K562 (cell line): ENCODE measurements at regions not wholly inside any gene's neighbourhood (a gene's known extent, or its start where the extent isn't known, plus 50 kb on each side); places are given as distances from the start of the nearest gene placed in this dataset.

Experiments used
- ATAC-seq: fragments of 200-7000 bp; cut with Tn5 transposase; 3 replicates; pipeline ENCODE4 v1.9.1; 2020; ENCODE audit warnings: moderate library complexity
- BruUV-seq: library from RNA; stranded (reverse); fragments of 400-500 nt; replicated peaks from 2 replicates; lab custom pipeline; 2021; lab: Mats Ljungman, UMichigan
- CTCF ChIA-PET: fragments of 300-600 bp; formaldehyde crosslinking; extraction: SDS; loops from one replicate; lab custom pipeline; 2021; ENCODE audit warnings: low intra/inter-chr PET ratio; lab: Yijun Ruan, JAX
- POLR2A ChIA-PET: fragments of 300-600, 350-650 bp; sonication (Branson Sonifier 250); formaldehyde crosslinking; extraction: SDS; loops from one replicate; lab custom pipeline; 2021; ENCODE audit warnings: antibody characterized with exemption, inconsistent platforms; lab: Yijun Ruan, JAX
- DNase-seq, 4 experiments: peaks; one replicate each; pipeline versions ENCODE4 v3.0.0 to v3.0.0-alpha.2; 2011 to 2018; ENCODE audit warnings: low spot score in 3 of 4, mixed read lengths in 3 of 4; ENCODE audit errors: extremely low read depth in 1 of 4
- FAIRE-seq: peaks from 2 replicates; lab custom pipeline; 2011; peaks lifted over from hg19 to GRCh38; lab: Jason Lieb, UNC
- H2AFZ ChIP-seq: 2 replicates; pipeline ENCODE4 v1.6.0; 2011; ENCODE audit warnings: low read depth, low read length, control low read depth, inconsistent platforms
- H3K27ac ChIP-seq: fragments of 200-600 bp; 3 replicates; pipeline ENCODE4 v1.8.0; 2011; ENCODE audit warnings: low read depth, mild to moderate bottlenecking, control low read depth, inconsistent platforms, low read length, moderate library complexity, mixed read lengths; ENCODE audit errors: extremely low read depth
- H3K27me3 ChIP-seq, 2 experiments: fragments of 300-600 bp in 1 of 2; 2 replicates in 1 of 2; 3 replicates in 1 of 2; pipeline versions ENCODE4 v1.6.0 to v1.8.0; 2011; ENCODE audit warnings: inconsistent platforms in 2 of 2, low read length in 2 of 2, mild to moderate bottlenecking in 1 of 2, mixed read lengths in 1 of 2, moderate library complexity in 1 of 2; ENCODE audit not compliant: control insufficient read depth in 2 of 2, insufficient read depth in 2 of 2
- H3K36me3 ChIP-seq: fragments of 300-600 bp; 3 replicates; pipeline ENCODE4 v1.8.0; 2011; ENCODE audit warnings: mild to moderate bottlenecking, low read length, inconsistent platforms; ENCODE audit not compliant: control insufficient read depth, insufficient read depth
- H3K4me1 ChIP-seq, 2 experiments: fragments of 200-600 bp in 1 of 2; replicated peaks in 1 of 2; 2 replicates in 1 of 2; 3 replicates in 1 of 2; pipeline versions ENCODE4 v1.5.1 to v1.8.0; 2011; ENCODE audit warnings: inconsistent platforms in 2 of 2, low read length in 2 of 2, mild to moderate bottlenecking in 1 of 2, mixed read lengths in 1 of 2, moderate library complexity in 1 of 2; ENCODE audit not compliant: control insufficient read depth in 2 of 2, insufficient read depth in 2 of 2
- H3K4me2 ChIP-seq: 2 replicates; pipeline ENCODE4 v1.6.1; 2011; ENCODE audit warnings: low read length, control low read depth, inconsistent platforms, mixed read lengths; ENCODE audit not compliant: insufficient read depth
- H3K4me3 ChIP-seq: fragments of 200-600 bp; sonication (generic), shearing (Covaris generic); 2 replicates; pipeline ENCODE4 v1.5.1; 2016; ENCODE audit warnings: control low read depth, inconsistent platforms
- H3K79me2 ChIP-seq: fragments of 200-600 bp; 3 replicates; pipeline ENCODE4 v1.8.0; 2011; ENCODE audit warnings: low read length, inconsistent platforms; ENCODE audit not compliant: control insufficient read depth, insufficient read depth
- H3K9ac ChIP-seq, 2 experiments: 2 replicates each; pipeline versions ENCODE4 v1.6.0 to v1.6.1; 2011; ENCODE audit warnings: low read depth in 2 of 2, low read length in 2 of 2, control low read depth in 1 of 2, inconsistent platforms in 1 of 2, mild to moderate bottlenecking in 1 of 2, mixed read lengths in 1 of 2; ENCODE audit not compliant: insufficient read depth in 1 of 2
- H3K9me1 ChIP-seq: one replicate; pipeline ENCODE4 v1.6.0; 2011; ENCODE audit warnings: inconsistent platforms, mild to moderate bottlenecking, low read length, moderate library complexity; ENCODE audit not compliant: control insufficient read depth, insufficient read depth
- H3K9me3 ChIP-seq: replicated peaks from 2 replicates; pipeline ENCODE4 v1.5.1; 2011; ENCODE audit warnings: low read depth, low read length, inconsistent platforms; ENCODE audit not compliant: control insufficient read depth, insufficient read depth
- H4K20me1 ChIP-seq: replicated peaks from 2 replicates; pipeline ENCODE4 v1.6.1; 2011; ENCODE audit warnings: low read length, inconsistent platforms, mixed read lengths; ENCODE audit not compliant: control insufficient read depth, insufficient read depth
- CBX2 ChIP-seq: fragments of 200-600 bp; sonication (generic); IDR thresholded peaks from one replicate; pipeline ENCODE4 v1.6.1; 2012; ENCODE audit warnings: mild to moderate bottlenecking, low read length, inconsistent platforms; ENCODE audit not compliant: insufficient read depth, poor library complexity, severe bottlenecking
- CHD2 ChIP-seq: IDR thresholded peaks from 2 replicates; pipeline ENCODE4 v1.6.1; 2011; ENCODE audit warnings: low read depth, low read length
- CTBP1 ChIP-seq: fragments of 450-650 bp; IDR thresholded peaks from 2 replicates; pipeline ENCODE4 v1.6.1; 2016; ENCODE audit warnings: borderline replicate concordance
- DMBX1 ChIP-seq: fragments of 250-450 bp; sonication (Bioruptor Pico); IDR thresholded peaks from 2 replicates; pipeline ENCODE4 v1.8.0; 2022; ENCODE audit warnings: inconsistent platforms, mild to moderate bottlenecking, moderate library complexity, borderline replicate concordance
- HNRNPL ChIP-seq: fragments of 200-400 bp; formaldehyde crosslinking; IDR thresholded peaks from 2 replicates; pipeline ENCODE4 v1.6.1; 2017; ENCODE audit warnings: low read depth, mild to moderate bottlenecking, low read length
- KDM4B ChIP-seq, 2 experiments: fragments of 450-650 bp in 1 of 2; sonication (generic) in 1 of 2; IDR thresholded peaks; 2 replicates each; pipeline ENCODE4 v1.6.1; 2016 to 2017; ENCODE audit warnings: borderline replicate concordance in 2 of 2, antibody characterized with exemption in 1 of 2, low read depth in 1 of 2, mild to moderate bottlenecking in 1 of 2
- MITF ChIP-seq: IDR thresholded peaks from 2 replicates; pipeline ENCODE4 v1.6.1; 2014; ENCODE audit warnings: antibody characterized with exemption
- PHF20 ChIP-seq: fragments of 450-650 bp; IDR thresholded peaks from 2 replicates; pipeline ENCODE4 v1.6.1; 2018; ENCODE audit not compliant: partially characterized antibody
- PYGO2 ChIP-seq: fragments of 450-650 bp; IDR thresholded peaks from 2 replicates; pipeline ENCODE4 v1.6.1; 2016; ENCODE audit warnings: mild to moderate bottlenecking, missing genetic modification characterization, moderate library complexity, missing compliant biosample characterization
- SFPQ ChIP-seq: fragments of 200-400 bp; formaldehyde crosslinking; IDR thresholded peaks from 2 replicates; pipeline ENCODE4 v1.6.1; 2017; ENCODE audit warnings: mild to moderate bottlenecking, low read depth, low read length, moderate library complexity
- TGIF2 ChIP-seq: sonication (generic); formaldehyde crosslinking; IDR thresholded peaks from 2 replicates; pipeline ENCODE4 v1.8.1; 2022; ENCODE audit warnings: mild to moderate bottlenecking, missing genetic modification reagents, moderate library complexity
- ZFX ChIP-seq: sonication (generic); formaldehyde crosslinking; IDR thresholded peaks from 2 replicates; pipeline ENCODE4 v1.8.0; 2022; ENCODE audit warnings: mild to moderate bottlenecking, missing genetic modification reagents, moderate library complexity
- ZKSCAN3 ChIP-seq: fragments of 250-450 bp; sonication (Bioruptor Pico); IDR thresholded peaks from 2 replicates; pipeline ENCODE4 v1.4.0; 2020
- ZNF12 ChIP-seq: sonication (generic); formaldehyde crosslinking; IDR thresholded peaks from 2 replicates; pipeline ENCODE4 v1.4.0; 2020; ENCODE audit warnings: mild to moderate bottlenecking, missing genetic modification reagents
- ZNF282 ChIP-seq: sonication (generic); formaldehyde crosslinking; IDR thresholded peaks from 2 replicates; pipeline ENCODE4 v1.8.1; 2023; ENCODE audit warnings: missing genetic modification reagents
- ZNF695 ChIP-seq: fragments of 450-650 bp; formaldehyde crosslinking; IDR thresholded peaks from 2 replicates; pipeline ENCODE4 v1.4.0; 2020; ENCODE audit warnings: mild to moderate bottlenecking, moderate library complexity
- WGBS: fragments of 100-300 bp; shearing (Covaris generic); methylation state at CpG from one replicate; pipeline ENCODE4 v1.1.6; 2016; ENCODE audit warnings: low coverage, mixed read lengths; ENCODE audit not compliant: insufficient coverage; ENCODE audit errors: missing lambda C conversion rate; 5-methylcytosine and 5-hydroxymethylcytosine counted together
- in situ Hi-C: fragments of 300-500 bp; cut with MboI; formaldehyde crosslinking; loops from 4 replicates; pipeline ENCODE4 v1.15.0; 2018; ENCODE audit warnings: inconsistent platforms, mixed read lengths
- intact Hi-C: fragments of 100-400 bp; cut with micrococcal nuclease; formaldehyde crosslinking; loops from 2 replicates; pipeline ENCODE4 v1.14.2; 2022
- TF ChIP-seq, protein P1 (sequence below): fragments of 250-450 bp; sonication (Bioruptor Pico); IDR thresholded peaks from 2 replicates; pipeline ENCODE4 v1.4.0; 2020; ENCODE audit warnings: mild to moderate bottlenecking, moderate library complexity

- no peak for TF ChIP-seq MITF
- no peak for TF ChIP-seq DMBX1
Observed at GRCh38 chr20:39855056-39855455, 834.0 kb downstream of the MAFB start (continued).

DNA sequence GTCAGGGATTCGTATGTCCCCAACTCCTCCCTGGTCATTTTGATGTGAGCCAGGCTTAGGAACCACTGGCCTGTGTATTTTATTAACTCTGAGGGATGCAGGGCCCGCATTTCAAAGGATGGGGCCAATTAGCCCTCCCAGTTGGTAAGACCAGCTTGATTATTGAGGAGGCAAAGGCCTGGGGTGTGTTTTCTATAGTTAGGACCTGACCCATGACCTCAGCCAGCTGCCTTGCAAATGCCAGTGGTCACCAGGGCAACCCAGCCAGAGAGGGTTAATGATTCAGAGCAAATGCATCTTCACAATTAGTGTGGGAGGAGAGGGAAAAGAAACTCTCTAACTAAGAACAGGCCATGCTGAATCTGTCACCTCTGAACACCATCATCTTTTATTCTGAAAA is 835.4 kb downstream of the MAFB start:
- Histone ChIP-seq H3K9me1 (no peaks in the 10 kb centered on the region), H3K36me3 (no peaks in the 10 kb centered on the region), H3K4me3 (no peak overlapping the region), H3K9ac (no peak overlapping the region), H3K27me3 (no peaks in the 10 kb centered on the region), H3K79me2 (no peaks in the 10 kb centered on the region), H3K4me2 (no peak overlapping the region), H3K9me3 (no peaks in the 10 kb centered on the region), H3K4me1 (no peaks in the 10 kb centered on the region), H2AFZ (no peak overlapping the region), H4K20me1 (no peaks in the 10 kb centered on the region), H3K27ac (no peak overlapping the region)
- WGBS, result 0% methylated on average over 2 of the region's 2 CpGs
- in situ Hi-C loops, result no loop called here
- ATAC-seq (no peak), DNase-seq (no peak), FAIRE-seq (no peak)
- CTCF ChIA-PET, result no interaction called here
- intact Hi-C loops, result no loop called here
- POLR2A ChIA-PET, result interaction anchor here (0.5 kb wide), 1 partner anchor 136 kb away, joined by 3 read pairs; no protein-coding TSS in a partner anchor
- no TSS peak for BruUV-seq
- TF ChIP-seq TGIF2 (CRISPR knock-in tag), result no peak
- no peak for TF ChIP-seq PHF20
- TF ChIP-seq CHD2, result no peak
- no peak for TF ChIP-seq ZNF282
- TF ChIP-seq HNRNPL, result no peak
- TF ChIP-seq PYGO2, result no peak
- TF ChIP-seq CTBP1, result no peak
- TF ChIP-seq ZNF12 (CRISPR knock-in tag), result no peak
- TF ChIP-seq ZFX (CRISPR knock-in tag), result no peak
- TF ChIP-seq, protein P1, sequence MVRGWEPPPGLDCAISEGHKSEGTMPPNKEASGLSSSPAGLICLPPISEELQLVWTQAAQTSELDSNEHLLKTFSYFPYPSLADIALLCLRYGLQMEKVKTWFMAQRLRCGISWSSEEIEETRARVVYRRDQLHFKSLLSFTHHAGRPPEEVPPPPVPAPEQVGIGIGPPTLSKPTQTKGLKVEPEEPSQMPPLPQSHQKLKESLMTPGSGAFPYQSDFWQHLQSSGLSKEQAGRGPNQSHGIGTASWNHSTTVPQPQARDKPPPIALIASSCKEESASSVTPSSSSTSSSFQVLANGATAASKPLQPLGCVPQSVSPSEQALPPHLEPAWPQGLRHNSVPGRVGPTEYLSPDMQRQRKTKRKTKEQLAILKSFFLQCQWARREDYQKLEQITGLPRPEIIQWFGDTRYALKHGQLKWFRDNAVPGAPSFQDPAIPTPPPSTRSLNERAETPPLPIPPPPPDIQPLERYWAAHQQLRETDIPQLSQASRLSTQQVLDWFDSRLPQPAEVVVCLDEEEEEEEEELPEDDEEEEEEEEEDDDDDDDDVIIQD (CRISPR knock-in tag), result no peak
- no peak for TF ChIP-seq SFPQ
- TF ChIP-seq ZNF695 (CRISPR knock-in tag), result no peak
- TF ChIP-seq ZKSCAN3 (CRISPR knock-in tag), result no peak
- TF ChIP-seq KDM4B (IDR thresholded peaks at IDR 0.05; ENCODE audit: borderline replicate concordance in 2 of 2, low read depth in 1 of 2), result no peak
- no peak for TF ChIP-seq CBX2
